Fibroblast of lung (primary cell): ENCODE measurements at regions not wholly inside any gene's neighbourhood (a gene's known extent, or its start where the extent isn't known, plus 50 kb on each side); places are given as distances from the start of the nearest gene placed in this dataset.

Source experiments
- DNase-seq, 2 donors: peaks; one replicate each; pipeline versions ENCODE4 v3.0.0 to v3.0.0-alpha.2; 2010; ENCODE audit warnings: low read depth in 2 of 2
- H2AFZ ChIP-seq: 2 replicates; pipeline ENCODE4 v1.5.1; 2012; ENCODE audit warnings: low read length, control low read depth, inconsistent platforms
- H3K27ac ChIP-seq: 2 replicates; pipeline ENCODE4 v1.5.1; 2011; ENCODE audit warnings: low read length, control low read depth; ENCODE audit not compliant: insufficient read depth
- H3K27me3 ChIP-seq: 2 replicates; pipeline ENCODE4 v1.5.1; 2011; ENCODE audit warnings: mild to moderate bottlenecking, low read length; ENCODE audit not compliant: control insufficient read depth, insufficient read depth
- H3K36me3 ChIP-seq: 2 replicates; pipeline ENCODE4 v1.5.1; 2011; ENCODE audit warnings: low read length; ENCODE audit not compliant: control insufficient read depth, insufficient read depth
- H3K4me1 ChIP-seq: 2 replicates; pipeline ENCODE4 v1.5.1; 2011; ENCODE audit warnings: low read length; ENCODE audit not compliant: control insufficient read depth, insufficient read depth; ENCODE audit errors: extremely low read depth
- H3K4me2 ChIP-seq: 2 replicates; pipeline ENCODE4 v1.5.1; 2011; ENCODE audit warnings: low read length, control low read depth; ENCODE audit not compliant: insufficient read depth; ENCODE audit errors: extremely low read depth
- H3K4me3 ChIP-seq, 4 experiments: fragments of 200-600 bp in 1 of 4; sonication (generic) in 1 of 4; replicated peaks in 1 of 4; 2 replicates each; pipeline ENCODE4 v1.5.1; 2011 to 2016; ENCODE audit warnings: low read length in 4 of 4, low read depth in 3 of 4, mild to moderate bottlenecking in 3 of 4, control low read depth in 2 of 4, inconsistent platforms in 1 of 4, mixed read lengths in 1 of 4; ENCODE audit not compliant: insufficient read depth in 1 of 4; ENCODE audit errors: control extremely low read depth in 1 of 4
- H3K79me2 ChIP-seq: 2 replicates; pipeline ENCODE4 v1.5.1; 2012; ENCODE audit warnings: mild to moderate bottlenecking, low read length, inconsistent platforms; ENCODE audit not compliant: control insufficient read depth, insufficient read depth
- H3K9ac ChIP-seq: 2 replicates; pipeline ENCODE4 v1.5.1; 2011; ENCODE audit warnings: mild to moderate bottlenecking, low read length, control low read depth; ENCODE audit not compliant: insufficient read depth
- H3K9me3 ChIP-seq: 2 replicates; pipeline ENCODE4 v1.5.1; 2012; ENCODE audit warnings: low read depth, low read length; ENCODE audit not compliant: control insufficient read depth, insufficient read depth
- H4K20me1 ChIP-seq: 2 replicates; pipeline ENCODE4 v1.5.1; 2011; ENCODE audit warnings: low read length; ENCODE audit not compliant: control insufficient read depth, insufficient read depth; ENCODE audit errors: extremely low read depth
- CTCF ChIP-seq, 2 donors: IDR thresholded peaks in 1 of 2; conservative IDR thresholded peaks in 1 of 2; 1 replicate in 1 of 2; 2 replicates in 1 of 2; pipeline ENCODE4 v1.5.1; 2011 to 2012; ENCODE audit warnings: low read length in 2 of 2, control low read depth in 1 of 2, inconsistent platforms in 1 of 2, low read depth in 1 of 2, mild to moderate bottlenecking in 1 of 2
- EZH2 ChIP-seq: IDR thresholded peaks from 2 replicates; pipeline ENCODE4 v1.5.1; 2012; ENCODE audit warnings: low read length, control low read depth, mild to moderate bottlenecking; ENCODE audit errors: missing control alignments

GRCh38 chr5:167965710-167966109 is 325.7 kb upstream of the WWC1 start:
- TF ChIP-seq EZH2 (no peak), CTCF (conservative IDR thresholded peaks at IDR 0.05 in 1 of 2, IDR thresholded peaks at IDR 0.05 in 1 of 2; ENCODE audit: low read depth in 1 of 2, low read length in 2 of 2) (no peak)
- Histone ChIP-seq H3K9ac (no peak overlapping the region), H3K27me3 (no peaks in the 10 kb centered on the region), H3K4me1 (no peaks in the 10 kb centered on the region), H3K36me3 (no peaks in the 10 kb centered on the region), H3K27ac (no peak overlapping the region), H2AFZ (no peak overlapping the region), H3K79me2 (no peaks in the 10 kb centered on the region), H3K4me3 (no peak overlapping the region), H3K9me3 (no peaks in the 10 kb centered on the region), H4K20me1 (no peaks in the 10 kb centered on the region), H3K4me2 (no peak overlapping the region)
- DNase-seq: no peak

GRCh38 chr5:167966979-167967378 is 324.5 kb upstream of the WWC1 start:
- H2AFZ ChIP-seq: no peak overlapping the region
- H4K20me1 ChIP-seq: no peaks in the 10 kb centered on the region
- no peak overlapping the region for H3K9ac ChIP-seq
- TF ChIP-seq CTCF (conservative IDR thresholded peaks at IDR 0.05 in 1 of 2, IDR thresholded peaks at IDR 0.05 in 1 of 2; ENCODE audit: low read depth in 1 of 2, low read length in 2 of 2): no peak
- TF ChIP-seq EZH2: no peak
- no peak overlapping the region for H3K4me3 ChIP-seq
- no peaks in the 10 kb centered on the region for H3K9me3 ChIP-seq
- no peaks in the 10 kb centered on the region for H3K36me3 ChIP-seq
- H3K4me2 ChIP-seq: no peak overlapping the region
- no peaks in the 10 kb centered on the region for H3K4me1 ChIP-seq
- no peaks in the 10 kb centered on the region for H3K27me3 ChIP-seq
- no peak overlapping the region for H3K27ac ChIP-seq
- H3K79me2 ChIP-seq: no peaks in the 10 kb centered on the region
- no peak for DNase-seq

- no peaks in the 10 kb centered on the region for H3K79me2 ChIP-seq
- H3K36me3 ChIP-seq: no peaks in the 10 kb centered on the region
- no peak for TF ChIP-seq CTCF (conservative IDR thresholded peaks at IDR 0.05 in 1 of 2, IDR thresholded peaks at IDR 0.05 in 1 of 2; ENCODE audit: low read depth in 1 of 2, low read length in 2 of 2)
- TF ChIP-seq EZH2: no peak
- H3K4me2 ChIP-seq: no peak overlapping the region
- DNase-seq: peak; percentile 18 to 83
- no peaks in the 10 kb centered on the region for H3K27me3 ChIP-seq
- no peak overlapping the region for H3K27ac ChIP-seq
- no peak overlapping the region for H3K9ac ChIP-seq
- no peaks in the 10 kb centered on the region for H3K4me1 ChIP-seq
- no peaks in the 10 kb centered on the region for H3K9me3 ChIP-seq
- H2AFZ ChIP-seq: no peak overlapping the region
- no peaks in the 10 kb centered on the region for H4K20me1 ChIP-seq
- H3K4me3 ChIP-seq: no peak overlapping the region
Observed at GRCh38 chr5:167967494-167968177, 323.8 kb upstream of the WWC1 start.
